ENCODE measurements at regions not wholly inside any gene's neighbourhood (a gene's known extent, or its start where the extent isn't known, plus 50 kb on each side); places are given as distances from the start of the nearest gene placed in this dataset.
"Not testable (repeated sequence)": the region's sequence is repeated elsewhere in the genome, so short reads cannot be mapped to it uniquely, and the experiment has no call there.

GRCh38 chr4:63080934-63081333 lies 1328.3 kb downstream of the TECRL start:
- peak; percentile 57 for DNase-seq (ENCODE audit: low read depth)

- no peak for DNase-seq (ENCODE audit: low read depth)
These were observed 1345.5 kb downstream of the TECRL start for GRCh38 chr4:63063760-63064159.

GRCh38 chr4:63062891-63063290 lies 1346.4 kb downstream of the TECRL start:
- not testable (repeated sequence) for DNase-seq (ENCODE audit: low read depth)

GRCh38 chr4:63049726-63050125 lies 1359.5 kb downstream of the TECRL start:
- peak; percentile 3 for DNase-seq (ENCODE audit: low read depth)

GRCh38 chr4:63049278-63049677 lies 1360.0 kb downstream of the TECRL start:
- DNase-seq (ENCODE audit: low read depth), result no peak

- DNase-seq (ENCODE audit: low read depth), result no peak
These were observed 1372.9 kb downstream of the TECRL start for GRCh38 chr4:63036159-63036866.

GRCh38 chr4:63029380-63029779 lies 1379.9 kb downstream of the TECRL start:
- DNase-seq (ENCODE audit: low read depth), result no peak

- no peak for DNase-seq (ENCODE audit: low read depth)
These were observed 1388.6 kb downstream of the TECRL start for GRCh38 chr4:63020661-63021060.

- DNase-seq (ENCODE audit: low read depth), result no peak
These were observed 1392.0 kb downstream of the TECRL start for GRCh38 chr4:63017300-63017699.

GRCh38 chr4:62970846-62971245 lies 1438.4 kb downstream of the TECRL start:
- DNase-seq (ENCODE audit: low read depth), result no peak

GRCh38 chr4:62960415-62960814 lies 1448.8 kb downstream of the TECRL start:
- DNase-seq (ENCODE audit: low read depth), result no peak

- DNase-seq (ENCODE audit: low read depth), result no peak
These were observed 1455.5 kb downstream of the TECRL start for GRCh38 chr4:62953752-62954151.

GRCh38 chr4:62952366-62952765 lies 1456.9 kb downstream of the TECRL start:
- no peak for DNase-seq (ENCODE audit: low read depth)

- no peak for DNase-seq (ENCODE audit: low read depth)
These were observed 1461.1 kb downstream of the TECRL start for GRCh38 chr4:62948108-62948507.

GRCh38 chr4:62940229-62940628 lies 1469.0 kb downstream of the TECRL start:
- DNase-seq (ENCODE audit: low read depth), result peak; percentile 11

GRCh38 chr4:62930884-62931283 lies 1478.4 kb downstream of the TECRL start:
- DNase-seq (ENCODE audit: low read depth), result no peak

GRCh38 chr4:62928483-62928882 lies 1480.8 kb downstream of the TECRL start:
- DNase-seq (ENCODE audit: low read depth), result no peak

GRCh38 chr4:62927574-62927973 lies 1481.7 kb downstream of the TECRL start:
- no peak for DNase-seq (ENCODE audit: low read depth)

GRCh38 chr4:62923783-62924182 lies 1485.5 kb downstream of the TECRL start:
- no peak for DNase-seq (ENCODE audit: low read depth)

GRCh38 chr4:62917649-62918048 lies 1491.6 kb downstream of the TECRL start:
- no peak for DNase-seq (ENCODE audit: low read depth)

GRCh38 chr4:62914758-62915157 lies 1494.5 kb downstream of the TECRL start:
- no peak for DNase-seq (ENCODE audit: low read depth)

GRCh38 chr4:62913065-62913464 lies 1496.2 kb downstream of the TECRL start:
- no peak for DNase-seq (ENCODE audit: low read depth)

- DNase-seq (ENCODE audit: low read depth), result no peak
These were observed 1496.7 kb downstream of the TECRL start for GRCh38 chr4:62912531-62912930.

- no peak for DNase-seq (ENCODE audit: low read depth)
These were observed 1500.0 kb downstream of the TECRL start for GRCh38 chr4:62909238-62909637.
